HepG2 (cell line): ENCODE measurements at regions not wholly inside any gene's neighbourhood (a gene's known extent, or its start where the extent isn't known, plus 50 kb on each side); places are given as distances from the start of the nearest gene placed in this dataset.
A peak's percentile ranks its signal among the peaks of the same experiment; 100 is the strongest.

ENCODE experiments used
- ATAC-seq: fragments of 200-7000 bp; cut with Tn5 transposase; 3 replicates; pipeline ENCODE4 v1.9.1; 2020; ENCODE audit warnings: mild to moderate bottlenecking, moderate library complexity
- BruUV-seq: library from RNA; stranded (reverse); fragments of 400-500 nt; replicated peaks from 2 replicates; lab custom pipeline; 2021; lab: Mats Ljungman, UMichigan
- CTCF ChIA-PET: fragments of 300-600 bp; formaldehyde crosslinking; extraction: SDS; loops from one replicate; lab custom pipeline; 2021; ENCODE audit warnings: low total read pairs, inconsistent platforms, low intra/inter-chr PET ratio; lab: Yijun Ruan, JAX
- POLR2A ChIA-PET: fragments of 350-600 bp; sonication (Branson Sonifier 250); formaldehyde crosslinking; loops from one replicate; lab custom pipeline; 2020; ENCODE audit warnings: antibody characterized with exemption, inconsistent platforms; lab: Yijun Ruan, JAX
- DNase-seq: peaks from one replicate; pipeline ENCODE4 v3.0.0-alpha.2; 2015; ENCODE audit warnings: low spot score
- FAIRE-seq: peaks from 3 replicates; lab custom pipeline; 2011; peaks lifted over from hg19 to GRCh38; lab: Jason Lieb, UNC
- H2AFZ ChIP-seq: one replicate; pipeline ENCODE4 v1.6.1; 2011; ENCODE audit warnings: low read length, inconsistent platforms
- H3K27ac ChIP-seq: fragments of 300-600 bp; 3 replicates; pipeline ENCODE4 v1.8.0; 2011; ENCODE audit warnings: mixed run types, mild to moderate bottlenecking, mixed read lengths, low read length, inconsistent platforms; ENCODE audit not compliant: insufficient read depth; ENCODE audit errors: extremely low read length
- H3K27me3 ChIP-seq, 2 experiments: fragments of 200-600 bp in 1 of 2; 2 replicates in 1 of 2; 3 replicates in 1 of 2; pipeline versions ENCODE4 v1.6.0 to v1.8.0; 2011; ENCODE audit warnings: low read length in 2 of 2, mild to moderate bottlenecking in 2 of 2, moderate library complexity in 2 of 2, inconsistent platforms in 1 of 2; ENCODE audit not compliant: insufficient read depth in 2 of 2, control insufficient read depth in 1 of 2
- H3K36me3 ChIP-seq, 2 experiments: fragments of 200-600 bp in 1 of 2; replicated peaks in 1 of 2; 2 replicates in 1 of 2; 3 replicates in 1 of 2; pipeline versions ENCODE4 v1.5.1 to v1.8.0; 2011; ENCODE audit warnings: low read length in 2 of 2, inconsistent platforms in 1 of 2; ENCODE audit not compliant: insufficient read depth in 2 of 2, control insufficient read depth in 1 of 2
- H3K4me1 ChIP-seq: 2 replicates; pipeline ENCODE4 v1.5.1; 2012; ENCODE audit warnings: low read length, inconsistent platforms; ENCODE audit not compliant: insufficient read depth
- H3K4me2 ChIP-seq: 2 replicates; pipeline ENCODE4 v1.6.0; 2011; ENCODE audit warnings: low read depth, low read length, inconsistent platforms
- H3K4me3 ChIP-seq, 3 experiments: fragments of 200-600 bp in 1 of 3; sonication (generic), shearing (Covaris generic) in 1 of 3; replicated peaks in 1 of 3; 2 replicates each; pipeline ENCODE4 v1.5.1; 2011 to 2016; ENCODE audit warnings: low read length in 3 of 3, inconsistent platforms in 2 of 3, low read depth in 2 of 3, mild to moderate bottlenecking in 2 of 3, control low read depth in 1 of 3, mixed read lengths in 1 of 3; ENCODE audit not compliant: insufficient read depth in 1 of 3
- H3K79me2 ChIP-seq: one replicate; pipeline ENCODE4 v1.6.1; 2011; ENCODE audit warnings: low read length, inconsistent platforms; ENCODE audit not compliant: insufficient read depth
- H3K9ac ChIP-seq: 2 replicates; pipeline ENCODE4 v1.6.0; 2011; ENCODE audit warnings: mild to moderate bottlenecking, low read depth, low read length, inconsistent platforms; ENCODE audit not compliant: insufficient read depth
- H3K9me3 ChIP-seq: 2 replicates; pipeline ENCODE4 v1.5.1; 2012; ENCODE audit warnings: mild to moderate bottlenecking, low read length
- H4K20me1 ChIP-seq: 2 replicates; pipeline ENCODE4 v1.6.0; 2011; ENCODE audit warnings: inconsistent platforms, mild to moderate bottlenecking, low read length, moderate library complexity; ENCODE audit not compliant: insufficient read depth
- ARID3A ChIP-seq: IDR thresholded peaks from 2 replicates; pipeline ENCODE4 v1.6.1; 2012; ENCODE audit warnings: low read depth, low read length, improper control_type of control experiment
- ATF7 ChIP-seq, 2 experiments: fragments of 450-650 bp in 1 of 2; sonication (generic) in 1 of 2; formaldehyde crosslinking in 1 of 2; IDR thresholded peaks; 2 replicates each; pipeline versions ENCODE4 v1.4.0 to v1.6.1; 2016 to 2020; ENCODE audit warnings: antibody characterized with exemption in 1 of 2, mild to moderate bottlenecking in 1 of 2, missing genetic modification reagents in 1 of 2
- CEBPB ChIP-seq: IDR thresholded peaks from 2 replicates; pipeline ENCODE4 v1.6.1; 2011; ENCODE audit warnings: low read depth, low read length, improper control_type of control experiment, borderline replicate concordance
- EED ChIP-seq: sonication (generic); formaldehyde crosslinking; IDR thresholded peaks from 2 replicates; pipeline ENCODE4 v1.5.0; 2020; ENCODE audit warnings: mild to moderate bottlenecking, missing genetic modification reagents
- GMEB1 ChIP-seq: sonication (generic); formaldehyde crosslinking; IDR thresholded peaks from 2 replicates; pipeline ENCODE4 v1.5.1; 2020; ENCODE audit warnings: missing genetic modification reagents, mild to moderate bottlenecking, borderline replicate concordance
- NCOA5 ChIP-seq: sonication (generic); formaldehyde crosslinking; IDR thresholded peaks from 2 replicates; pipeline ENCODE4 v1.4.0; 2020; ENCODE audit warnings: missing genetic modification reagents
- ZBTB46 ChIP-seq: sonication (generic); formaldehyde crosslinking; IDR thresholded peaks from 2 replicates; pipeline ENCODE4 v1.4.0; 2020; ENCODE audit warnings: mild to moderate bottlenecking, missing genetic modification reagents, borderline replicate concordance
- ZNF253 ChIP-seq: sonication (generic); formaldehyde crosslinking; IDR thresholded peaks from 2 replicates; pipeline ENCODE4 v1.8.0; 2022; ENCODE audit warnings: mild to moderate bottlenecking, missing genetic modification reagents, borderline replicate concordance
- ZNF337 ChIP-seq: sonication (generic); formaldehyde crosslinking; IDR thresholded peaks from 2 replicates; pipeline ENCODE4 v1.5.1; 2020; ENCODE audit warnings: missing genetic modification reagents, low read depth, mild to moderate bottlenecking, borderline replicate concordance
- WGBS: methylation state at CpG from one replicate; pipeline ENCODE4 v1.1.6; 2017; ENCODE audit warnings: low lambda C conversion rate; 5-methylcytosine and 5-hydroxymethylcytosine counted together
- in situ Hi-C: cut with HindIII; loops from 2 replicates; pipeline ENCODE4 v1.10.0; 2017; ENCODE audit warnings: low pct_unique_long_range_greater_than_20kb; ENCODE audit not compliant: extremely low pct_ligation_motif_present
- intact Hi-C: fragments of 100-400 bp; cut with micrococcal nuclease; formaldehyde crosslinking; loops from one replicate; pipeline ENCODE4 v1.10.0; 2022; ENCODE audit not compliant: unreplicated experiment
- TF ChIP-seq, protein P1 (sequence below): sonication (generic); formaldehyde crosslinking; IDR thresholded peaks from 2 replicates; pipeline ENCODE4 v1.4.0; 2020; ENCODE audit warnings: low read depth, mild to moderate bottlenecking, missing genetic modification reagents

DNA sequence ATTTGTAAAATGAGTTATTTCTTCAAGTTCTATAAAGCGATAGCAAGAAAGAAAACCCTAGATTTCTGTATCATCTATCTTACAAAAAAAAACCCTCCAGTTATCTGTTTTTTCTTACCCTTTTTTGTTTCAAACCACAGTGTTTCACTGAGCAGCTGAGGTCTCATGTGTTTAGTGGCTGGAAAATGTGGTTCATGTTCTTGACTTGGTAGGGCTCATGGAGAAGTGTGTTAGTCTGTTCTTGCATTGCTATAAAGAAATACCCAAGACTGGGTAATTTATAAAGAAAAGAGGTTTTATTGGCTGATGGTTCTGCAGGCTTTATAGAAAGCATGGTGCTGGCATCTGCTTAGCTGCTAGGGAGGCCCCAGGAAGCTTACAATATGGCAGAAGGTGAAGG, 147.3 kb upstream of the NABP1 start (continued):
- TF ChIP-seq ARID3A (no peak), ZNF253 (no peak), ZBTB46 (no peak)

DNA sequence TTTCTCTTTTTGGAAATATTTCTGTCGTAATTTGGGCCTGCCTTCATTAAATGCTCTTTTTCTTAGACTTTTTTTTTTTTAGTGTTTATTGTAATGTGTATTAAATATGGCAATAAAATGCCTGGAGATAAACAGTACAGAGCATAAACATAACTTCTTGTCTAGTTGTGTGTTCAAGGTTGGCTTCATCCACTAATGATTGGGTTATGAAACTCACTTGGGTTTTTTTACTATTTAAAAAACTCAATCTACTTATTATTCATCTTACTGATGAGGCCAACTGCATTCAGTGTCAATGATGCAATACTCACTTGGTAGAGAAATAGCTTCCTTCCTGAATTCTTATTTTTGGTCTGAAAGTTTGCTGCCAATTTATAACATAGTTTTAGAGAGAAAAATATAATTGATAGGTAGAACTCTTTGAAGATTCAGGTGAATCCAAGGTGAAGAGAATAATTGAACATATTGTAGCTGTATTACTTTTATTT, 144.2 kb upstream of the NABP1 start:
- H3K27me3 ChIP-seq, result 0 out of 5 replicates have a peak, but pooled peaks cover 0 to 5% of the 10 kb centered on the region in 2 experiments
- FAIRE-seq (no peak), DNase-seq (no peak), ATAC-seq (no peak)
- no peak overlapping the region for H3K4me3 ChIP-seq
- POLR2A ChIA-PET, result no interaction called here
- CTCF ChIA-PET, result no interaction called here
- H3K27ac ChIP-seq, result no peak overlapping the region
- 0% methylated on average over 1 of the region's 1 CpG for WGBS
- H3K36me3 ChIP-seq, result no peaks in the 10 kb centered on the region
- no peaks in the 10 kb centered on the region for H3K4me1 ChIP-seq
- no TSS peak for BruUV-seq
- H3K9ac ChIP-seq, result no peak overlapping the region
- H3K4me2 ChIP-seq, result no peak overlapping the region
- intact Hi-C loops, result no loop called here
- H3K79me2 ChIP-seq, result no peaks in the 10 kb centered on the region
- H3K9me3 ChIP-seq, result no peaks in the 10 kb centered on the region
- in situ Hi-C loops, result no loop called here
- TF ChIP-seq CEBPB (0 out of 2 replicates have a peak, but pooled peaks have one; percentile 6), ATF7 (IDR thresholded peaks at IDR 0.05) (0 out of 2 replicates have a peak, but pooled peaks have one; percentile 44), ATF7 (CRISPR knock-in tag; IDR thresholded peaks at IDR 0.05) (no peak), ZNF337 (CRISPR knock-in tag) (no peak), GMEB1 (no peak), EED (CRISPR knock-in tag) (no peak), NCOA5 (no peak)
- TF ChIP-seq, protein P1, sequence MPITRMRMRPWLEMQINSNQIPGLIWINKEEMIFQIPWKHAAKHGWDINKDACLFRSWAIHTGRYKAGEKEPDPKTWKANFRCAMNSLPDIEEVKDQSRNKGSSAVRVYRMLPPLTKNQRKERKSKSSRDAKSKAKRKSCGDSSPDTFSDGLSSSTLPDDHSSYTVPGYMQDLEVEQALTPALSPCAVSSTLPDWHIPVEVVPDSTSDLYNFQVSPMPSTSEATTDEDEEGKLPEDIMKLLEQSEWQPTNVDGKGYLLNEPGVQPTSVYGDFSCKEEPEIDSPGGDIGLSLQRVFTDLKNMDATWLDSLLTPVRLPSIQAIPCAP (CRISPR knock-in tag), result no peak
- H4K20me1 ChIP-seq, result no peaks in the 10 kb centered on the region
- H2AFZ ChIP-seq, result no peak overlapping the region
